Aorta (tissue), 5 donors: ENCODE measurements at regions not wholly inside any gene's neighbourhood (a gene's known extent, or its start where the extent isn't known, plus 50 kb on each side); places are given as distances from the start of the nearest gene placed in this dataset.

Source experiments
- ATAC-seq: fragments of 200-7000 bp; cut with Tn5 transposase; one replicate; pipeline ENCODE4 v1.9.1; 2022; ENCODE audit warnings: moderate library complexity; ENCODE audit not compliant: low FRiP score
- DNase-seq, 2 donors: peaks; one replicate each; pipeline ENCODE4 v3.0.0-alpha.2; 2020
- H3K27ac ChIP-seq, 2 donors: one replicate each; pipeline ENCODE4 v1.5.1; 2013; ENCODE audit warnings: low read length in 2 of 2, mild to moderate bottlenecking in 2 of 2, moderate library complexity in 2 of 2, control low read depth in 1 of 2, inconsistent platforms in 1 of 2, low read depth in 1 of 2
- H3K27me3 ChIP-seq, 2 donors: one replicate each; pipeline ENCODE4 v1.6.1; 2013; ENCODE audit warnings: control low read depth in 1 of 2, low read length in 1 of 2, mild to moderate bottlenecking in 1 of 2, moderate library complexity in 1 of 2; ENCODE audit not compliant: insufficient read depth in 2 of 2, control insufficient read depth in 1 of 2
- H3K36me3 ChIP-seq, 2 donors: one replicate each; pipeline ENCODE4 v1.6.1; 2013; ENCODE audit warnings: control low read depth in 1 of 2, low read length in 1 of 2, mild to moderate bottlenecking in 1 of 2; ENCODE audit not compliant: insufficient read depth in 2 of 2, control insufficient read depth in 1 of 2
- H3K4me1 ChIP-seq, 2 donors: one replicate each; pipeline ENCODE4 v1.6.1; 2013; ENCODE audit warnings: low read length in 2 of 2, control low read depth in 1 of 2, mild to moderate bottlenecking in 1 of 2, moderate library complexity in 1 of 2; ENCODE audit not compliant: insufficient read depth in 2 of 2, control insufficient read depth in 1 of 2
- H3K4me3 ChIP-seq, 2 donors: one replicate each; pipeline ENCODE4 v1.5.1; 2013; ENCODE audit warnings: low read length in 2 of 2, control low read depth in 1 of 2, mild to moderate bottlenecking in 1 of 2
- H3K9me3 ChIP-seq: one replicate; pipeline ENCODE4 v1.6.1; 2013; ENCODE audit warnings: mild to moderate bottlenecking, low read length; ENCODE audit not compliant: control insufficient read depth
- WGBS, 2 donors: extraction: QIAGEN DNeasy Blood & Tissue Kit; methylation state at CpG; one replicate each; pipeline ENCODE4 v1.1.7; 2013; 5-methylcytosine and 5-hydroxymethylcytosine counted together
- intact Hi-C, 2 donors: fragments of 100-400 bp; cut with DNase I; formaldehyde crosslinking; loops; one replicate each; pipeline versions ENCODE4 v1.14.2 to v1.15.0; 2022
- donor health status: healthy with polysubstance abuse.
- donor health status: Bipolar disorder and iron deficiency.
- donor health status: DM: no; HTN: no; CAD: no.
- donor health status: DM: no; HTN: no; CAD: no.
- donor health status: DM: yes; HTN: yes; CAD: no.

DNA sequence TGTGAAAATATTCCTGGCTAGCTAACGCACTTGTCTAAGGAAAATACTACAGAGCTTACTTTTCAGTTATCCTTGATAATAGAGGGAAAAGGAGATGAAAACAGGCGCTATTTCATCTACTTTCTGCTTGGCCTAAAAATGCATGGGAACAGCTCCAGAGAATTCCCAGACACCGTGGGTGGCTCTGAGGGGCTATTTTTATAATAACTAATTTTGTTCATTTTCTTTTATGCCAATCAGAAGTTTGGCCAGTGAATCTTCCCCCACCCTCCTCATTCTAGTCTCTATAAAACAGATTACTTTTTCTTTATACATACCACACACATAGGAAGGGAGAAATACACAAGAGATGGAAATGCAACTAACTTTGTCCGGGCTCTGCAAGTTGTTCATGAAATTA is 322.9 kb downstream of the SETD4 start:
- ATAC-seq: no peak
- intact Hi-C loops: no loop called here
- Histone ChIP-seq H3K4me1 (peaks cover 0 to 2% of the 10 kb centered on the region in 2 donors), H3K27ac (no peak overlapping the region), H3K27me3 (no peaks in the 10 kb centered on the region), H3K4me3 (no peak overlapping the region), H3K36me3 (no peaks in the 10 kb centered on the region), H3K9me3 (peaks cover 2% of the 10 kb centered on the region)
- WGBS, 2 donors: 6 to 10% methylated on average over 4 of the region's 4 CpGs
- no peak for DNase-seq

DNA sequence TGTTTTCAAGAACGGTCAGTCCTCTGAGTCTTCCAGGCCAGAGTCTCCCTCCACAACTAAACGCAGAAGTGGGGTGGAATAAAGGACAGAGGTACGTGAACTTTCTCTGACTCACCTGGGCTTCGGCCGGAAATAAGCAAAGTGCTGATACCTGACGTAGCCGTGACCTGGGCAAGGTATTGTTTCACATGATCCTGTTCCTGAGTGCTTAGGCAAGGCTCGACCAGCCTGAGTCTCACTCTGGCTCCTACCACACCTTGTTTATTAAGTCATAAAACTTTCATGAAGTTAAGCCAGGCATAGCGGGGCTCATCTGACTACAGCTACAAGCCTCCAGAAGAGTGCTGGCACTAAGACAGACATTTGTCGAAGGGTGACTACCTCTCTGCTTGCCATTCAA is 327.5 kb downstream of the SETD4 start:
- no peaks in the 10 kb centered on the region for H3K4me1 ChIP-seq
- WGBS, 2 donors: 93 to 95% methylated on average over 10 of the region's 10 CpGs
- intact Hi-C loops: no loop called here
- H3K4me3 ChIP-seq: no peak overlapping the region
- H3K27me3 ChIP-seq: no peaks in the 10 kb centered on the region
- DNase-seq (no peak), ATAC-seq (no peak)
- no peaks in the 10 kb centered on the region for H3K9me3 ChIP-seq
- no peak overlapping the region for H3K27ac ChIP-seq
- H3K36me3 ChIP-seq: no peaks in the 10 kb centered on the region

DNA sequence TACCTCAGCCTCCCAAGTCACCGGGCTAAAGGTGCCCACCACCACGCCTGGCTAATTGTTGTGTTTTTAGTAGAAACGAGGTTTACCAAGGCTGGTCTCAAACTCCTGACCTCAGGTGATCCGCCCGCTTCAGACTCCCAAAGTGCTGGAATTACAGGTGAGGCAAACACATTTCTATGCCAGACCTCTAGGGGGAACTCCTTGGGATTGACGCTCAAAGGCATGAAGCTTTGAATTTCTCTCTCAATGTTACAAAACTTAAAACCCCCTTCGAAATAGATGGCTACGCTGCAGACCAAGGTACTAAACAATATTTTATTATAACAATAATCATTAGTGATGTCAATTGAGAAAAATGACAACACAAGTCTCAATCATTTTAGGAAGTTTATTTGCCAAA is 330.0 kb downstream of the SETD4 start:
- intact Hi-C loops: no loop called here
- Histone ChIP-seq H3K27me3 (no peaks in the 10 kb centered on the region), H3K27ac (no peak overlapping the region), H3K4me3 (no peak overlapping the region), H3K9me3 (no peaks in the 10 kb centered on the region), H3K4me1 (no peaks in the 10 kb centered on the region), H3K36me3 (no peaks in the 10 kb centered on the region)
- 89 to 94% methylated on average over 8 of the region's 8 CpGs for WGBS, 2 donors
- no peak for DNase-seq
- no peak for ATAC-seq

DNA sequence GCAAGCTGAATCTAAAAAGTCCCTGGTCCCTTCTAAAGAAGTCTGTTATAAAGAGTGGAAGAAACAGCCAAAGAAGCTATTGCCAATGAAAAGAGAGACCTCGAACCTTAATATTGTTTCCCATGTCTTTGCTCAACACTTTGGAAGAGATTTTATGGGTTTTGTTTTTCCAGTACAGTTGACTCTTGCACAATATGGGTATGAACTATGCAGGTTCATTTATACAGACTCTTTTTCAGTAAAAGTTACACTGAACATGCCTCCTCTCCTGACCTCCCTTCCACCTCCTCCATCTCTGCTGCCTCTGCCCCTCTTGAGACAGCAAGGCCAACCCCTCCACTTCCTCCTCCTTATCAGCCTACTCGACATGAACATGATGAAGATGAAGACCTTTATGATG is 332.5 kb downstream of the SETD4 start:
- no peaks in the 10 kb centered on the region for H3K27me3 ChIP-seq
- WGBS, 2 donors: 38 to 41% methylated on average over 2 of the region's 2 CpGs
- no peak overlapping the region for H3K4me3 ChIP-seq
- no peak for DNase-seq
- no peaks in the 10 kb centered on the region for H3K9me3 ChIP-seq
- H3K36me3 ChIP-seq: no peaks in the 10 kb centered on the region
- no peak overlapping the region for H3K27ac ChIP-seq
- intact Hi-C loops: no loop called here
- no peaks in the 10 kb centered on the region for H3K4me1 ChIP-seq
- no peak for ATAC-seq

DNA sequence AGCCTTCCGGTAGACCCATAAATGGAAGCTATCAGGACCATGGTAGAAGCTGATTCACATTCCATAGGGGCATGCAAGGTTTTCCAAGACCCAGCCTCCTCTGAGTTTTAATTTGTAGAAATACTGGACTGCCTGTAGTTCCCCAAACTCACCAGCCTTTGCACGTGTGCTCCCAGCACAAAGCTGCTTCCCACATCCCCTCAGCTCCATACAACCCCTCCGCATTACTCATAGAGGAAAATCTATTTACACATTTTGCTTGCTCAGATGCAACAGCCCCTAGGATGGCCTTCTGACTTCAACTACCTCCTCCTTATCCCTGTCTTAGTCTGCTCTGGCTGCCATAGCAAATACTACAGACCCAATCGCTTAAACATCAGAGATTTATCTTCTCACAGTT is 336.2 kb downstream of the SETD4 start:
- H3K4me3 ChIP-seq: no peak overlapping the region
- H3K27me3 ChIP-seq: no peaks in the 10 kb centered on the region
- no peak overlapping the region for H3K27ac ChIP-seq
- H3K36me3 ChIP-seq: no peaks in the 10 kb centered on the region
- 91 to 95% methylated on average over 4 of the region's 4 CpGs for WGBS, 2 donors
- no peaks in the 10 kb centered on the region for H3K9me3 ChIP-seq
- intact Hi-C loops: no loop called here
- DNase-seq: no peak
- no peak for ATAC-seq
- peaks cover 0 to 2% of the 10 kb centered on the region in 2 donors for H3K4me1 ChIP-seq

DNA sequence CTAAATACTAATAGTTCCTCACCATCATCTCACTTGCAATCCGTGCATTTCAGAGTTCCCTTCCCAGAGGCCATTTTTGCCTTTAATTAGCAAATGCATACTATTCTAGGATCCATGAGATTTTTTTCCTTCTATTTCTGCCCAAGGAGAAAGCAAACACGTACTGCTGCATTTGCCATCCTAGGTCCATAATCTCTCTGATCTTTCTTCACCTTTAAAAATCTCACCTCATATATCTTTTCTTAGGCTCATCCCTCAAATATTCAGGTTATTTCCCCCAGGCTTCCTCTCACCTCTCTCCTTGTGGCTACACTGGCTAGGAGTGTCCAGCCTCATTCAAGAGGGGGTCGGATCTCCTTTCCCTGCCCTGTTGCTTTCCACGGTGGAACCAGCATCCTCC is 338.6 kb downstream of the SETD4 start:
- no peaks in the 10 kb centered on the region for H3K9me3 ChIP-seq
- no peaks in the 10 kb centered on the region for H3K27me3 ChIP-seq
- no peaks in the 10 kb centered on the region for H3K36me3 ChIP-seq
- no peak for DNase-seq
- no peak overlapping the region for H3K27ac ChIP-seq
- H3K4me3 ChIP-seq: no peak overlapping the region
- intact Hi-C loops: no loop called here
- ATAC-seq: no peak
- 81 to 84% methylated on average over 4 of the region's 4 CpGs for WGBS, 2 donors
- H3K4me1 ChIP-seq: peaks cover 0 to 2% of the 10 kb centered on the region in 2 donors

DNA sequence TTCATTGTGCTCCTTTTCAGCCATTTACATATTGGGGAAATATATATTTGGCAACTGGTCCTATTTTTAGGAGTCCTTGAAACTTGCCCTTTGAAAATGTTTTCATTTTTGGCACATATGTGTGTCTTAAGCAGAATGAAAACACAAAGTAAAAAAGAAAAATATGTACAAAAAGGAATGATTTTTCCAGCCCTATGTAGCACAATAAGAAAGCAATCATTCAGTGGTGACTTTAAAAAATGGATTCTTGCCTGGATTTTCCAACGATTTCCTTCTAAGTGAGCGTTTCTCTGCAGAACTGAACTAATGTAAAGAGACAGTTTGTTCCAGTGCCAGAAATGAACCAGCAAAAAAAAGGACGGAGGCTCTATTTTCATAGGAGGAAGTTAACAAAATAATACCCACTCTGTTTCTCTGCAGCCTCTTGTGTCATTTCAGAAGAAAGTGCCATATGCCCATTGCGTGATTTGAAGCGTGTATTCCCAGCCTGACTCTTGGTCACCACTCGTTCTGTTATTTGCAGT is 340.1 kb downstream of the SETD4 start:
- no peaks in the 10 kb centered on the region for H3K36me3 ChIP-seq
- peak overlapping the region in 1 of 2 donors; percentile 1 for H3K27ac ChIP-seq
- DNase-seq: no peak
- H3K4me3 ChIP-seq: no peak overlapping the region
- WGBS, 2 donors: 3% methylated on average over 6 of the region's 6 CpGs
- intact Hi-C loops: no loop called here
- no peak for ATAC-seq
- no peaks in the 10 kb centered on the region for H3K27me3 ChIP-seq
- peaks cover 0 to 2% of the 10 kb centered on the region in 2 donors for H3K4me1 ChIP-seq
- no peaks in the 10 kb centered on the region for H3K9me3 ChIP-seq

DNA sequence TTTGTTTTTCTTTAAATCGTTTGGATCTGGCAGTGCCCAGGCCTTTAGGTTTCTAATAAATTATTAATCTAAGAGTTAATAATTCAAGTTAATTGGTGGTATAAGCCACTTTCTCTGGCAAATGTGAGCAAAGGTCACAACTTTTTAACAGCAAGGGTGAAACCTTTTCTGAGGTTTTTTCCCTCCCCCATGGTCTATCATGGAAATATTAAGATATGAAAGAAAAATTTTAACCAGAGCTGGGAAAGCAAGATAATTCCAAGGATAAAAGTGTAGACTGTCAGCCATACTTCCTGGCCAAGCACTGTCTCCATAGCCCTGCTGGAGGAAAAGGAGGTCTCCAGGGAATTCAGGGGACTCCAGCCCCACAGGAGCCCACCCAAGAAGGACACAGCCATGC is 341.2 kb downstream of the SETD4 start:
- H3K27me3 ChIP-seq: no peaks in the 10 kb centered on the region
- peaks cover 0 to 2% of the 10 kb centered on the region in 2 donors for H3K4me1 ChIP-seq
- ATAC-seq (no peak), DNase-seq (no peak)
- no peak overlapping the region for H3K4me3 ChIP-seq
- intact Hi-C loops: no loop called here
- no peak overlapping the region for H3K27ac ChIP-seq
- no peaks in the 10 kb centered on the region for H3K9me3 ChIP-seq
- WGBS, 2 donors: 37 to 40% methylated on average over 1 of the region's 1 CpG
- no peaks in the 10 kb centered on the region for H3K36me3 ChIP-seq

DNA sequence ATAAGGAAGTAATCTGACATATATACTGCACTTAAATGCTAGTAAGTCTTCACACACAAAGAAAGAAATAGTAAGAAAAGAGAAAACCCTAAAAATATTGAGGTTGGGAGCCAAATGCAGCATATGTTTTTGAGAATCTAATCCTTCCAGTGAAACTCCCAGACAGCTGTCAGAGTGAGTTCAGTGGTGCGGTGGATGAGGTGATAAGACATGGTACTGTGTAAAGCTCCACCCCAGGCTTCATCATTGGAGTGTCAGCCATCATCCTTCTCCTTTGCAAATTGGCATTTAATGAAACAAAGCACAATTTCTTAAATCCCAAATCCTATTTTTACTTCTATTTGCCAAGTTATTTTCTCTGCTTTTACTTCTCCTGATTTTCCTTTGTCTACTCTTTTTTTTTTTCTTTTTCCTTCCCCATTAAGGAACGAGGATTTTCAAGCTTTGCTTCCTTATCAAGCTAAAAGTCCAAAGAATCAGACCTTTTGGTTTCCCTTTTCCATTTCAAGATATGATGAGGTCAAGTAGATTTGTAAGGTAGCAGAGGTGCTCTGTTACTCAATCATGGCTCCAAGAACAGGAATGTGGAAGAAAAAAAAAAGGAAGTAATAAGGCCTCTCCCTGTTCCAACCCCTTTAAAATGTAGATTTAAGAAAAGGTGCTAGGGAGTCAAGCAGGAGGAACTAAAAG is 343.3 kb downstream of the SETD4 start:
- Histone ChIP-seq H3K36me3 (no peaks in the 10 kb centered on the region), H3K4me3 (no peak overlapping the region)
- WGBS, 2 donors: 73 to 77% methylated on average over 2 of the region's 2 CpGs

More for the DNA sequence above, 343.3 kb downstream of the SETD4 start:
- DNase-seq (no peak), ATAC-seq (no peak)
- intact Hi-C loops: no loop called here
- Histone ChIP-seq H3K4me1 (peaks cover 0 to 2% of the 10 kb centered on the region in 2 donors), H3K27me3 (no peaks in the 10 kb centered on the region), H3K27ac (no peak overlapping the region), H3K9me3 (peaks cover 1% of the 10 kb centered on the region)
